GM23338 (cell line): ENCODE measurements at regions not wholly inside any gene's neighbourhood (a gene's known extent, or its start where the extent isn't known, plus 50 kb on each side); places are given as distances from the start of the nearest gene placed in this dataset.

ENCODE experiments used
- ATAC-seq: fragments of 200-7000 bp; cut with Tn5 transposase; 3 replicates; pipeline ENCODE4 v1.9.1; 2020
- DNase-seq: peaks from one replicate; pipeline ENCODE4 v3.0.0-alpha.2; 2015; ENCODE audit warnings: low spot score
- H2AFZ ChIP-seq: fragments of 200-600 bp; sonication (generic); 2 replicates; pipeline ENCODE4 v1.8.0; 2016; ENCODE audit warnings: antibody characterized with exemption, mild to moderate bottlenecking, moderate library complexity
- H3F3A ChIP-seq: fragments of 200-600 bp; sonication (generic); replicated peaks from 2 replicates; pipeline ENCODE4 v1.8.0; 2017; ENCODE audit warnings: antibody characterized with exemption, mixed run types, low read depth
- H3K27ac ChIP-seq: fragments of 200-600 bp; sonication (generic); 2 replicates; pipeline ENCODE4 v1.6.1; 2016; ENCODE audit warnings: low read depth
- H3K27me3 ChIP-seq: fragments of 200-600 bp; sonication (generic); 2 replicates; pipeline ENCODE4 v1.8.0; 2016; ENCODE audit warnings: mild to moderate bottlenecking, mixed run types, moderate library complexity; ENCODE audit not compliant: insufficient read depth
- H3K36me3 ChIP-seq: fragments of 200-600 bp; sonication (generic); 2 replicates; pipeline ENCODE4 v1.8.0; 2016; ENCODE audit warnings: mild to moderate bottlenecking; ENCODE audit not compliant: insufficient read depth
- H3K4me1 ChIP-seq: fragments of 200-600 bp; sonication (generic); 2 replicates; pipeline ENCODE4 v1.8.0; 2016; ENCODE audit warnings: mild to moderate bottlenecking, moderate library complexity; ENCODE audit not compliant: insufficient read depth
- H3K4me2 ChIP-seq: fragments of 200-600 bp; sonication (generic); 2 replicates; pipeline ENCODE4 v1.7.1; 2017; ENCODE audit warnings: mixed run types
- H3K4me3 ChIP-seq: fragments of 200-600 bp; sonication (generic); 2 replicates; pipeline ENCODE4 v1.6.1; 2016; ENCODE audit warnings: mixed run types
- H3K79me2 ChIP-seq: fragments of 200-600 bp; sonication (generic); replicated peaks from 2 replicates; pipeline ENCODE4 v1.8.0; 2017; ENCODE audit warnings: mild to moderate bottlenecking; ENCODE audit not compliant: insufficient read depth
- H3K9me2 ChIP-seq: fragments of 200-600 bp; sonication (generic); 2 replicates; pipeline ENCODE4 v1.8.0; 2017; ENCODE audit not compliant: insufficient read depth
- H4K20me1 ChIP-seq: fragments of 200-600 bp; sonication (generic); replicated peaks from 2 replicates; pipeline ENCODE4 v1.8.0; 2017; ENCODE audit warnings: mild to moderate bottlenecking; ENCODE audit not compliant: insufficient read depth
- H3K27ac Mint-ChIP-seq: 2 replicates; pipeline ENCODE4 v1.8.0; 2020; ENCODE audit warnings: inconsistent platforms, mild to moderate bottlenecking, moderate library complexity, mixed read lengths
- H3K27me3 Mint-ChIP-seq: 3 replicates; pipeline ENCODE4 v1.8.0; 2022; ENCODE audit warnings: low read depth, mild to moderate bottlenecking, moderate library complexity, mixed read lengths, inconsistent platforms; ENCODE audit not compliant: insufficient read depth, poor library complexity
- H3K36me3 Mint-ChIP-seq: 3 replicates; pipeline ENCODE4 v1.8.0; 2021; ENCODE audit warnings: low read depth, mild to moderate bottlenecking, inconsistent platforms, moderate library complexity, mixed read lengths
- H3K4me1 Mint-ChIP-seq: 3 replicates; pipeline ENCODE4 v1.8.0; 2020; ENCODE audit warnings: mild to moderate bottlenecking, inconsistent platforms, mixed read lengths
- H3K4me3 Mint-ChIP-seq: 3 replicates; pipeline ENCODE4 v1.8.0; 2021; ENCODE audit warnings: moderate library complexity, mild to moderate bottlenecking, inconsistent platforms, mixed read lengths
- H3K9me3 Mint-ChIP-seq: 3 replicates; pipeline ENCODE4 v1.8.0; 2020; ENCODE audit warnings: moderate library complexity, mild to moderate bottlenecking, inconsistent platforms, mixed read lengths
- CREB1 ChIP-seq: fragments of 250-450 bp; sonication (Bioruptor Pico); IDR thresholded peaks from 2 replicates; pipeline ENCODE4 v1.5.0; 2020; ENCODE audit warnings: low read depth, mild to moderate bottlenecking, moderate library complexity
- CTCF ChIP-seq, 2 experiments: fragments of 200-600 bp in 1 of 2; sonication (generic) in 1 of 2; conservative IDR thresholded peaks; 2 replicates each; pipeline versions ENCODE4 v1.5.1 to v1.6.1; 2016 to 2017; ENCODE audit warnings: antibody characterized with exemption in 2 of 2, low read depth in 2 of 2, mild to moderate bottlenecking in 2 of 2, moderate library complexity in 1 of 2
- EZH2 ChIP-seq: fragments of 200-600 bp; sonication (generic); IDR thresholded peaks from one replicate; pipeline ENCODE4 v1.8.0; 2017; ENCODE audit warnings: antibody characterized with exemption, mild to moderate bottlenecking, low read depth; ENCODE audit not compliant: unreplicated experiment
- NANOG ChIP-seq: IDR thresholded peaks from 2 replicates; pipeline ENCODE4 v1.6.1; 2016; ENCODE audit warnings: antibody characterized with exemption, borderline replicate concordance
- REST ChIP-seq: IDR thresholded peaks from one replicate; pipeline ENCODE4 v1.6.1; 2018; ENCODE audit warnings: antibody characterized with exemption; ENCODE audit not compliant: unreplicated experiment
- ZNF114 ChIP-seq: fragments of 250-450 bp; sonication (Bioruptor Pico); IDR thresholded peaks from 2 replicates; pipeline ENCODE4 v1.5.0; 2020; ENCODE audit warnings: mild to moderate bottlenecking, moderate library complexity
- ZNF331 ChIP-seq: fragments of 250-450 bp; sonication (Bioruptor Pico); IDR thresholded peaks from 2 replicates; pipeline ENCODE4 v1.5.0; 2020; ENCODE audit warnings: low read depth, mild to moderate bottlenecking, moderate library complexity
- ZNF462 ChIP-seq: fragments of 250-450 bp; sonication (Bioruptor Pico); IDR thresholded peaks from 2 replicates; pipeline ENCODE4 v1.5.0; 2020; ENCODE audit warnings: mild to moderate bottlenecking, moderate library complexity

GRCh38 chrY:7681426-7681825, 769.9 kb upstream of the AMELY start:
- H3K4me2 ChIP-seq = no peak overlapping the region
- no peaks in the 10 kb centered on the region; the same call in 2 of the 3 replicates for H3K9me3 Mint-ChIP-seq
- H4K20me1 ChIP-seq = no peaks in the 10 kb centered on the region
- no peaks in the 10 kb centered on the region for H3K4me1 ChIP-seq
- no peak overlapping the region for H3K27ac ChIP-seq
- no peak overlapping the region for H3K4me3 ChIP-seq
- H3F3A ChIP-seq = no peaks in the 10 kb centered on the region
- ATAC-seq = no peak
- H3K27me3 Mint-ChIP-seq = peaks cover 2% of the 10 kb centered on the region
- DNase-seq = no peak
- H3K36me3 ChIP-seq = no peaks in the 10 kb centered on the region
- no peaks in the 10 kb centered on the region for H3K79me2 ChIP-seq
- H2AFZ ChIP-seq = no peak overlapping the region
- no peak overlapping the region for H3K4me3 Mint-ChIP-seq
- H3K36me3 Mint-ChIP-seq = no peaks in the 10 kb centered on the region
- no peaks in the 10 kb centered on the region for H3K9me2 ChIP-seq
- no peaks in the 10 kb centered on the region for H3K4me1 Mint-ChIP-seq
- H3K27me3 ChIP-seq = no peaks in the 10 kb centered on the region
- TF ChIP-seq ZNF114 (CRISPR knock-in tag) (no peak), REST (no peak), NANOG (no peak), ZNF331 (CRISPR knock-in tag) (no peak), CTCF (conservative IDR thresholded peaks at IDR 0.05; ENCODE audit: low read depth in 2 of 2) (no peak), EZH2 (no peak), CREB1 (CRISPR knock-in tag) (no peak), ZNF462 (CRISPR knock-in tag) (no peak)
- no peak overlapping the region for H3K27ac Mint-ChIP-seq
